Type B pancreatic cell (in vitro differentiated cells): ENCODE measurements at regions not wholly inside any gene's neighbourhood (a gene's known extent, or its start where the extent isn't known, plus 50 kb on each side); places are given as distances from the start of the nearest gene placed in this dataset.

Source experiments
- DNase-seq: peaks from one replicate; pipeline ENCODE4 v3.0.0; 2021; ENCODE audit warnings: mixed read lengths; ENCODE audit not compliant: unreplicated experiment; ENCODE audit errors: extremely low spot score
- H3K27ac Mint-ChIP-seq: 2 replicates; pipeline ENCODE4 v1.8.0; 2021; ENCODE audit warnings: mild to moderate bottlenecking, mixed read lengths
- H3K27me3 Mint-ChIP-seq: 2 replicates; pipeline ENCODE4 v1.8.0; 2021; ENCODE audit warnings: mixed read lengths
- H3K36me3 Mint-ChIP-seq: 2 replicates; pipeline ENCODE4 v1.8.0; 2021; ENCODE audit warnings: mixed read lengths
- H3K4me1 Mint-ChIP-seq: one replicate; pipeline ENCODE4 v1.8.0; 2021; ENCODE audit warnings: mixed read lengths; ENCODE audit not compliant: unreplicated experiment
- H3K4me3 Mint-ChIP-seq: 2 replicates; pipeline ENCODE4 v1.8.0; 2021; ENCODE audit warnings: mild to moderate bottlenecking, mixed read lengths
- H3K9me3 Mint-ChIP-seq: 2 replicates; pipeline ENCODE4 v1.8.0; 2021; ENCODE audit warnings: mixed read lengths
- TF ChIP-seq, protein P1 (sequence below): fragments of 200-600 bp; sonication (generic); conservative IDR thresholded peaks from 2 replicates; pipeline ENCODE4 v1.5.0; 2021; ENCODE audit warnings: antibody characterized with exemption, mild to moderate bottlenecking

- H3K4me3 Mint-ChIP-seq, result no peak overlapping the region
- DNase-seq, result no peak
These were observed 159.8 kb upstream of the STEAP1 start for GRCh38 chr7:89994483-89994882.

DNA sequence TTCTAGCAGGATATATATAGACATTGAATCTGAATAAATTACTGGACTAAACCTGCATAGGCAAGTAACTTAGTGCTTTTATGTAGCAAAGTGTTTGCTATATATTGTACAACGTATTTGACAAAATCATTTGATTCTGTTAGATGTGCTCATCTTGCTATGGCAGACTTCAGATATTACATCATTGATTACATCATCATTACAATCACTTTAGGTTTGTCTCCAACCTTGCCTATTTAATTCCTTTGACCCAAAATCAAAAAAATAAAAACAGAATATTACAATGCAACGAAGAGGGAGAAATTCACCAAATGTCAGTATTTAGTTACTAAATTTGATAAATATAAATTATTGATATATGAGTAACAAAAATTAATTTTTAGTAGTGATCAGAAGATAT lies 155.7 kb upstream of the STEAP1 start:
- DNase-seq, result no peak
- H3K27ac Mint-ChIP-seq, result no peak overlapping the region
- no peaks in the 10 kb centered on the region for H3K36me3 Mint-ChIP-seq
- no peaks in the 10 kb centered on the region for H3K27me3 Mint-ChIP-seq
- no peak overlapping the region for H3K4me3 Mint-ChIP-seq
- no peaks in the 10 kb centered on the region for H3K9me3 Mint-ChIP-seq
- TF ChIP-seq, protein P1, sequence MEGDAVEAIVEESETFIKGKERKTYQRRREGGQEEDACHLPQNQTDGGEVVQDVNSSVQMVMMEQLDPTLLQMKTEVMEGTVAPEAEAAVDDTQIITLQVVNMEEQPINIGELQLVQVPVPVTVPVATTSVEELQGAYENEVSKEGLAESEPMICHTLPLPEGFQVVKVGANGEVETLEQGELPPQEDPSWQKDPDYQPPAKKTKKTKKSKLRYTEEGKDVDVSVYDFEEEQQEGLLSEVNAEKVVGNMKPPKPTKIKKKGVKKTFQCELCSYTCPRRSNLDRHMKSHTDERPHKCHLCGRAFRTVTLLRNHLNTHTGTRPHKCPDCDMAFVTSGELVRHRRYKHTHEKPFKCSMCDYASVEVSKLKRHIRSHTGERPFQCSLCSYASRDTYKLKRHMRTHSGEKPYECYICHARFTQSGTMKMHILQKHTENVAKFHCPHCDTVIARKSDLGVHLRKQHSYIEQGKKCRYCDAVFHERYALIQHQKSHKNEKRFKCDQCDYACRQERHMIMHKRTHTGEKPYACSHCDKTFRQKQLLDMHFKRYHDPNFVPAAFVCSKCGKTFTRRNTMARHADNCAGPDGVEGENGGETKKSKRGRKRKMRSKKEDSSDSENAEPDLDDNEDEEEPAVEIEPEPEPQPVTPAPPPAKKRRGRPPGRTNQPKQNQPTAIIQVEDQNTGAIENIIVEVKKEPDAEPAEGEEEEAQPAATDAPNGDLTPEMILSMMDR, result no peak
- no peaks in the 10 kb centered on the region for H3K4me1 Mint-ChIP-seq

More at GRCh38 chr7:89994483-89994882, 159.8 kb upstream of the STEAP1 start:
- H3K4me1 Mint-ChIP-seq, result no peaks in the 10 kb centered on the region
- H3K36me3 Mint-ChIP-seq, result no peaks in the 10 kb centered on the region
- peaks cover 3% of the 10 kb centered on the region for H3K9me3 Mint-ChIP-seq
- H3K27ac Mint-ChIP-seq, result no peak overlapping the region
- H3K27me3 Mint-ChIP-seq, result no peaks in the 10 kb centered on the region
- TF ChIP-seq, protein P1, result no peak

DNA sequence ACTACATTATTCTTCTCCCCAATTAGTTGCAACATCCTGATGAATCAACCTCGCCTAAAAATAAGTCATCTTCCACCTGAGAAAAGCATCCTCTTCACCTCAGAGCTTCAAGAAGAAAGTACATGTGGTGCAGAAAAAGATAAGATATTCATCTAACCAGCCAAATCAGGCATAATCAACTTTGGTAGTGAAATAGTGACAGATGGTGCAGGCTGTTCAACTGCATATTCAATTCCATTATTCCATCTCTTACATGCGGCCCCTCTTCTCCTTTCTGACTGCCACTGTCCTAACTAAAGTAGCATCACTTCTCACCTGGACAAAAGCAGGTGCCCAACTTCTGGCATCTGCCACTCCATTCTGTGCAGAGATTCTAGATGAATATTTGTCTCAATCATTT lies 148.4 kb upstream of the STEAP1 start:
- Mint-ChIP-seq H3K36me3 (no peaks in the 10 kb centered on the region), H3K27me3 (no peaks in the 10 kb centered on the region), H3K4me3 (no peak overlapping the region), H3K4me1 (no peaks in the 10 kb centered on the region), H3K27ac (no peak overlapping the region), H3K9me3 (peaks cover 4% of the 10 kb centered on the region)
- TF ChIP-seq, protein P1, result no peak
- no peak for DNase-seq

GRCh38 chr7:90007001-90007654 lies 147.1 kb upstream of the STEAP1 start:
- no peak for DNase-seq
- TF ChIP-seq, protein P1, result no peak
- no peaks in the 10 kb centered on the region for H3K36me3 Mint-ChIP-seq
- H3K27me3 Mint-ChIP-seq, result no peaks in the 10 kb centered on the region
- no peak overlapping the region for H3K4me3 Mint-ChIP-seq
- H3K27ac Mint-ChIP-seq, result peak overlapping the region; percentile 42
- peaks cover 4% of the 10 kb centered on the region for H3K9me3 Mint-ChIP-seq
- H3K4me1 Mint-ChIP-seq, result no peaks in the 10 kb centered on the region

- TF ChIP-seq, protein P1, result no peak
- Mint-ChIP-seq H3K4me3 (no peak overlapping the region), H3K27me3 (no peaks in the 10 kb centered on the region), H3K4me1 (no peaks in the 10 kb centered on the region), H3K27ac (no peak overlapping the region), H3K9me3 (peaks cover 4% of the 10 kb centered on the region), H3K36me3 (no peaks in the 10 kb centered on the region)
- DNase-seq, result no peak
These were observed 146.4 kb upstream of the STEAP1 start for GRCh38 chr7:90007831-90008230.
